H4 (cell line): ENCODE measurements at regions not wholly inside any gene's neighbourhood (a gene's known extent, or its start where the extent isn't known, plus 50 kb on each side); places are given as distances from the start of the nearest gene placed in this dataset.
"Not testable (repeated sequence)": the region's sequence is repeated elsewhere in the genome, so short reads cannot be mapped to it uniquely, and the experiment has no call there.

Experiments
- DNase-seq: peaks from one replicate; pipeline ENCODE4 v3.0.0-alpha.2; 2015; ENCODE audit warnings: low spot score

DNA sequence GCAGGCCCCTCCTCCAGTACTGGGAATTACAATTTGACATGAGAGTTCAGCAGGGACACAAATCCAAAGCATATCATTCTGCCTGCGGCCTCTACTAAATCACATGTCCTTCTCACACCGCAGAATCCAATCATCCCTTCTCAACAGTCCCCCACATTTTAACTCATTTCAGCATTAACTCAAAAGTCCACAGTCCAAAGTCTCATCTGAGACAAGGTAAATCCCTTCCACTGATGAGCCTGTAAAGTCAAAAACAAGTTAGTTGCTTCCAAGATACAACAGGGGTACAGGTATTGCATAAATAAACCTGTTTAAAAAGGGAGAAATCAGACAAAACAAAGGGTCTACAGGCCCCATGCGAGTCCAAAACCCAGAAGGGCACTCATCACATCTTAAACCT is 64.0 kb downstream of the EBNA1BP2 start:
- DNase-seq: no peak

GRCh38 chr1:43107664-43108063 is 64.4 kb downstream of the EBNA1BP2 start:
- no peak for DNase-seq

DNA sequence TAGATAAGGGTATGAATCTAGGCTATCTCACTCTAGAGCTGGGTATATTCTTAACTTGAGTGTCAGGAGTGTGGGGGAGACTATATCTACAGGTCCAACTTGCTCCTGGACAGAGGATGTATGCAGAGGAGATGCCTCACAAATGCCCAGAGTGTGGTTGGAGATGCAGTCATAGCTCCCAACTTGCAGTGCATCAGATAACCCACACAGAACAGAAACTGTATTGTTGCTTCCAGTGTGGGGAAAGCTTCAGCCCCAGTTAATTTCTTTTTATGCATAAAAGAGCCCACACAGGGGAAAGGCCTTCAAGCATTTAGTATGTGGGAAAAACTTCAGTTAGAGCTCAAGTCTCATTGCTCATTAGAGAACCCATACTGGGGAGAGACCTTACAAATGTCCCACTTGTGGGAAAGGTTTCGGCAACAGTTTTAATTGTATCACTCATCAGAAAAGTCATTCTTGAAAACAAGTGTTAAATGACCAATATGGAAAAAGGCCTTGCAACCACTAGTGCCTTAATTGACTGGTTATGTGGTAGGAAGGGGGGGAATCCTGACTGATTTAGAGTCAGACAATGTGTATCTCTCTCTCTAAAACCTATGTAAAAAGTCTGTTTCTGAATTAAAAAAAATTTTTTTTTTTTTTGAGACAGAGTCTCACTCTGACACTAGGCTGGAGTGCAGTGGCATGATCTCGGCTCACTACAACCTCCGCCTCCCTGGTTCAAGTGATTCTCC is 67.9 kb downstream of the EBNA1BP2 start:
- DNase-seq: no peak

DNA sequence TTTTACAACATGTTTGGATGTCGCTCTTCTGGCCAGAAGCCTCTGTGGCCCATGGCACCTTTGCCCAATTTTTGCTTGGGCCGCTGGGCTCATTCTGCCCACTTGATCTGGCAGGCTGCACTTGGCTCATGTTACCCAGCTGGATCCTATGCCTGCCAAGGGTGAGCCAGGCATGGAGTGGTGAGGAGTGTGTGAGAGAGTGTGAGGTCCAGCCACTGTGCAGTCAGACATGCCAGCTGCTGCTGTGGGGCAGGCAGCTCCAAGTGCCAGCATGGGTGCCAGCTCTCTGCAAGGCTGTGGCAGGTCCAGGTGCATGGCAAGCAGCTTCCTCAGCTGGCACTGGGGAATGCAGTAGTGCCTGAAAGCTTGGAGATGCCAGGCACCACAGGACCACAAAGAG is 71.0 kb downstream of the EBNA1BP2 start:
- DNase-seq: no peak

GRCh38 chr1:43098200-43098599 is 73.9 kb downstream of the EBNA1BP2 start:
- no peak for DNase-seq

- DNase-seq: not testable (repeated sequence)
Observed at GRCh38 chr1:43096528-43096927, 75.6 kb downstream of the EBNA1BP2 start.

GRCh38 chr1:43090812-43091211 is 81.3 kb downstream of the EBNA1BP2 start:
- not testable (repeated sequence) for DNase-seq

DNA sequence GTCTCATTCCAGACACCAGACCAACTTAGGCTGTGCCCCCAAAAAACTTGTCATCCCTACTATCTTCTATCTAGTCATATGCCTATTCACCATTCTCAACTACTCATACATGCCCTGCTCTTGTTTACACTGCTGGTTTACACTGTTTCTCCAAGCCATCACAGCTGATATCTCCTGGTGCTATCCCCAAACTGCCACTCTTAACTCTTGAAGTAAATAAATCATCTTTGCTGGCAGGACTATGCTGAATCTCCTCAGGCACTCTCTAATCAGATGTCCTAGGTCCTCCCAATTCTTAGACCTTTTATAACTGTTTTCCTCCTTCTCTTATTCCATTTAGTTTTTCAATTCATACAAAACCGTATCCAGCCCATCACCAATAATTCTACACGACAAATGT is 81.9 kb downstream of the EBNA1BP2 start:
- not testable (repeated sequence) for DNase-seq

DNA sequence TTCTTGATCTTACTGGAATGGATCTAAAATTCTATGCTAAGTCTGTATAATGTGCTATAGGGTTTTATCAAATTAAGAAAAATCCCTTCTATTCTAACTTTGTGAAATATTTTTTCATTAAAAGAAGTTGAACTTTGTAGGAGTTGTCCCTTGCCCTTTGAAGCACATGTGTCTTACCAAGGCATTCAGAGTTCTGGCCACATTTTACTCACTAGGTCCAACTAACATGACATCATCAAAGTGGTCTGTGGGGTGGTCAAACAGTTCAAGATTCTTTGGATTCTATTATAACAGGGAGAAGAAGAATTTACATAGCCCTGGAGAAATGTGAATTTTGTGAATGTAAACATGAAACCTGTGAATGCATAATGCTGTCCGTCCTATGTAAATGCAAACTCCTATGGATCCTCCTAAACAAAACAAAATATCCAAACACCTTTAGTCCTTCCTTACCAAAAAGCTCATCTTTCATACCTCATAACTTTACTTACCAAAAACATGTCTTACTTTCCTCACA is 88.7 kb downstream of the EBNA1BP2 start:
- DNase-seq: no peak

GRCh38 chr1:43082740-43083139 is 89.3 kb downstream of the EBNA1BP2 start:
- DNase-seq: no peak

DNA sequence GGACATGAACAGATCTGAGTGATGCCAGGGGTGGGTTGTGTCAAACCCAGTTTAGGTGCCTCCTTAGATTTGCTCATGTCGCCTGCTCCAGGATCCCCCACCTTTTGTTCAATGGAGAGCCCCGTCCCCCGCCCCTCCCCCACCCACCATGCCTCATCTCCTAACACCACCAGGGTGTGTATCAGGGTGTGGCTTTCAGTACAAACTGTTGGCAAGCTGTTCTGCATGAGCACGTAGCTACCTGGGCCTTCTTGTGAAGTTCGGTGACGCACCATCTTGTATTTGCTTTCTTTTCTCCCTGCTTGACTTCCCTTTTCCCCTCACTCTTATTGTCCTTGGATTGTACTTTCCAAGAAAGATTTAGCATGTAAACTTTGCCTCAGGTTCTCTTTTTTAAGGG is 94.8 kb downstream of the EBNA1BP2 start:
- DNase-seq: no peak

- DNase-seq: no peak
Observed at GRCh38 chr1:43074709-43075108, 97.4 kb downstream of the EBNA1BP2 start.

DNA sequence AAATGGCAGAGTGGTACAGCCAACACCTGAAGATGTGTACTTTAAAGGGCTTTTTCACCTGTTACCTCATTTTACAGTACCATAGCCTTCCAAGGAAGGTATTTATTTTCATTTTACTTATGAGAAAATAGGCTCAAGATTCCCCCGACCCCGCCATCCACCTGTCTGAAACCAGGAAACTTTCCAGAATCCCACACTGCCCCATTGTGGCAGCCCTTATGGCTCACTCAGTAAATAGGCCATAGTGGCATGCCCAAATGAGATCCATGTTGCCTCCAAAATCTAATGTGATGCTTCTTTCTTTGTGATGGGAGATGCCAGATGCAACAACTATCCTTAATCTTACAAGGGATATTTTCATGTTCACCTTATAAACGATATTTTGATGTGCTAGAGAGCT is 97.8 kb downstream of the EBNA1BP2 start:
- DNase-seq: no peak

DNA sequence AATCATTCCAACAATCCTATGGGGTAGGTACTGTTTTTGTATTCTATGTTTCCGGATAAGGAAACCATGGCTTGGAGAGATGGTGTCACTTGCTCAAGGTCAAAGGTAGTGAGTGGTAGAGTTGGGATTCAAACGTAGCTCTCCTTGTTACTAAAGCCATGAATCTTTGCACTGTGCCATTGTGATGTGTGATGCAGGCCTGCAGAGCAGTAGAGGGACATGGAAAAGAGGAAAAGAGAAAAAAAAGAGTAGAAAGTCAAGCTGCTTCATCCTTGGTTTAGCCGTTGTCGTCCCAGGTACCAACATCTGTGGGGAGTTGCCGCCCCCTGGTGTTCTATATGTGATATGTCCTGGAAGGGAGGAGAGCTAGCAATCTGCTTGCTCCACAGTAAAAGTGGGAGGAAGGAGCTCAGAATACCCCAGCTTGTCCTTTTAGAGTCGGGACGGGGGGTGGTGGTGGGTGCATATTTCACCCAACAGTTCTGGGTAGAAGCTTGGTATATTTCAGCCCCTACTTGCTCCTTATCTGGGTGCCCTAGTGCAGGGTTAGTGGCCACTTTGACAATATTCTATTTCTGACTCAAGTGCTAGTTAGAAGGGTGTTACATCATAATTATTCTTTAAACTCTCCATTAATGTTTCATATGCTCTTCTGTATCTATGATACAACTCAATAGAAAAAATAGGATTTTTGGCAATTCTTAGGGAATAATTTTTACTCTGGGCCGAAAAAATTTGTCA is 98.4 kb downstream of the EBNA1BP2 start:
- peak; percentile 81 for DNase-seq

GRCh38 chr1:43072314-43072713 is 99.8 kb downstream of the EBNA1BP2 start:
- no peak for DNase-seq

DNA sequence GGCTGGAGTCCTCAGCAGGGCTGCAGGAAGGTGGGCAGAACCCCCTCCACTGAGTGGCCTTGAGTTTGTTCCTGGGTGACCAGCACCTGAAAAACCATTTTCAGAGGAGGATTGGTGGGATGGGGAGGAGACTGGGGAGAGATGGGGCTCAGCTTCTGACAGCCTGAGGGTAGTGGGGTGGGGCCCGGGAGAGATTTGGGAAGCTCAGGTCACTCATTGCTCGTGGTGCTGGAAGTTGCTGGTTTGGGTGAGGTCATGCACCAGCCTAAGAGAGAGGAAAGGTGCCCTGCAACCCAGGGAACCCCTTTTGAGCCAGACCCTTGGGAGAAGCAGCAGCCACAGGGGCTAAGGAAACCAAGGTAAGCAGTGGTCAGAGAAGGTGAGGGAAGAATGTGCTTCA is 100.8 kb downstream of the EBNA1BP2 start:
- no peak for DNase-seq

- no peak for DNase-seq
Observed at GRCh38 chr1:43069461-43070050, 102.5 kb downstream of the EBNA1BP2 start.

- no peak for DNase-seq
Observed at GRCh38 chr1:43068911-43069310, 103.2 kb downstream of the EBNA1BP2 start.

DNA sequence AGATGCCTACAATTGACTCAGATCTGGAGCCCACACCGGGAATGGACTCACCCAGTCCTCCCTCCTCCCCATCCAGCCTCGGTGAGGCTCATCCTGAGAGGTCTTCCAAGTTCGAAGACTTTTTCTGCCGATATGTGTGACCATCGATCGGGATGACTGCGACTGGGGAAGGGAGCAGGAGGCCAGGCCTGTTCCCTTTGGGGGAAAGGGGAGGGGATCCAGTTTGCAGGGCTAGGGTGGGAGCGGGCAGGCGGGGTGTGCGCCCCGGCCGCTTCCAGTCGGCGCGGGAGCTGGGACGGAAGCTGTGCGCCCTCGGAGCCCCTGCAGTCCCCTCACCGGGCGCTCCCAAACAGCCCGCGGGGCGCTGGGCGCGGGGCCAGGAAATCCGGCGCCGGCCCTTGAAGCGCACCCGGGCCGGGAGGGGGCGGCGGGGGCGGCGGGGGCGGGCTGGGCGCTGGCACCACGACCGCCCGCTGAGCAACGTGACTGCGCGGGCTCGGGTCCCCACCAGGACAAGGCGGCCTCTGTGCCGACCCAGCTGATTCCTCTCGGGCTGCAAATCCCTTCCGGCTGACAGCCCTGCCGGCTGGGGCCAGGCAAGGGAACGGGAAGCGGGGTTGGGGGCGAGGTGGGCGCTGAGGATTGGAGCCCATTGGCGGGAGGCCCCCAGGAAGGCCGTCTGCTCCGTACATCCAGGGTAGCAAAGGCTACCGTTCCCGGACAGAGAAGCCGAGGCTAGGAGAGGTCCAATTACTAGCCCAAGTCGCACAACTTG is 103.9 kb downstream of the EBNA1BP2 start:
- no peak for DNase-seq

DNA sequence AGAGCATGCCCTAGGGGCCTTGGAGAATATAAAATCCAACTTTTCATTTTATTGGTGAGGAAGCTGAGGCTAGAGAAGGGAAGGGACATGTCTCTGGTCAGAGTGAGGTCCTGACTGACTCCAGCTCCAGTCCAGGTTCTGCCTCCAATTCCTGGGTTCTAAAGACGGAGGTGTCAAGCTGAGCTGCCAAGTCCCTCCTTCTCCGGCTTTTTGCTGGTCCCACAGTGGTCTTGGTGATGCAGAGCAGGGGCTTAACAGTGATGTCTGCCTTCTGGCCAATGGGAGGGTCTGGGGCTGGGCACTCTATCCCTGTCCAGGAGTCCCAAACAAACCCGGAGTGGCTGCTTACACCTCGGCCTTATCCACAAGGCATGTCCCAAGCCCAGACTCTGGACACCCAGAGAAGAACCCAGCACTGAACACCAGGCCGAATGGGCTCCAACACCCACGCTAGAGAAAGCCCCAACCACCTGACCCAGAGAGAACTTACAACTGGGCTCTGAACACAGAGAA is 104.8 kb downstream of the EBNA1BP2 start:
- no peak for DNase-seq

DNA sequence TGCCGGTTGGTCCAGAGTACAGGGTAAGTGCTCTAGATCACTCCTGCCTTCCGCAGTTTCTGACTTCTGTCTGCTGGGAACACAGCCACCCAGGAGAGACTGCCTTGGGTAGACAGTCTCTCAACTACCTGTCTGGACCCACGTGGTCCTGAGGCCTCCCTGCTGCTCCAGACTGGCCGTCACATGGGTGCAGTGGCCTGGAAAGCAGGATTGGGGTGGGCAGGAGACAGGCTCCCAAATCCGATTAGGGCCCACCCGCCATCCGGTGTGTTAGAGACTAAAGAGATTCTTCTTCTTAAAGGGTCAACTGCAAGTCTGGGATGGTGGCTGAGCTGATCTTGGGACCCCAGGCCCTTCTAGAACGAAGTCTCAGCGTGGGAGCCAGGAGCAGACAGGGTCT is 105.5 kb downstream of the EBNA1BP2 start:
- no peak for DNase-seq
